Breast epithelium (tissue), 4 donors: ENCODE measurements at regions not wholly inside any gene's neighbourhood (a gene's known extent, or its start where the extent isn't known, plus 50 kb on each side); places are given as distances from the start of the nearest gene placed in this dataset.

Source experiments
- DNase-seq, 2 donors: peaks; one replicate each; pipeline ENCODE4 v3.0.0-alpha.2; 2019; ENCODE audit warnings: low spot score in 2 of 2
- H3K27ac ChIP-seq, 2 donors: fragments of 200-600 bp; sonication (generic) in 1 of 2; one replicate each; pipeline ENCODE4 v1.5.1; 2016 to 2019; ENCODE audit warnings: mild to moderate bottlenecking in 1 of 2
- H3K27me3 ChIP-seq, 2 donors: fragments of 200-600 bp; sonication (generic) in 1 of 2; one replicate each; pipeline versions ENCODE4 v1.5.1 to v1.6.0; 2017 to 2019; ENCODE audit warnings: control low read depth in 1 of 2, mild to moderate bottlenecking in 1 of 2
- H3K36me3 ChIP-seq: fragments of 200-600 bp; one replicate; pipeline ENCODE4 v1.5.1; 2019
- H3K4me1 ChIP-seq, 2 donors: fragments of 200-600 bp; sonication (generic); one replicate each; pipeline ENCODE4 v1.5.1; 2016 to 2019; ENCODE audit warnings: control low read depth in 1 of 2
- H3K4me3 ChIP-seq, 3 donors: fragments of 200-600 bp; sonication (generic); 1 replicate in 2 of 3; 2 replicates in 1 of 3; pipeline ENCODE4 v1.5.1; 2016 to 2019; ENCODE audit warnings: mild to moderate bottlenecking in 3 of 3, moderate library complexity in 2 of 3
- H3K9me3 ChIP-seq, 2 donors: fragments of 200-600 bp; sonication (generic) in 1 of 2; one replicate each; pipeline ENCODE4 v1.5.1; 2016 to 2019; ENCODE audit warnings: control low read depth in 1 of 2
- CTCF ChIP-seq, 3 donors: fragments of 450-650 bp; IDR thresholded peaks; one replicate each; pipeline ENCODE4 v1.5.1; 2016 to 2017; ENCODE audit warnings: antibody characterized with exemption in 3 of 3, mild to moderate bottlenecking in 3 of 3, moderate library complexity in 3 of 3
- POLR2A ChIP-seq: fragments of 450-650 bp; IDR thresholded peaks from one replicate; pipeline ENCODE4 v1.6.1; 2016; ENCODE audit warnings: antibody characterized with exemption, mild to moderate bottlenecking, moderate library complexity
- POLR2AphosphoS5 ChIP-seq, 3 donors: sonication (generic); formaldehyde crosslinking; IDR thresholded peaks; one replicate each; pipeline ENCODE4 v1.6.1; 2017; ENCODE audit warnings: antibody characterized with exemption in 3 of 3
- intact Hi-C: fragments of 100-400 bp; cut with DNase I; formaldehyde crosslinking; loops from one replicate; pipeline ENCODE4 v1.15.1; 2023; ENCODE audit warnings: low total_unique reads

- peaks cover 0 to 13% of the 10 kb centered on the region in 2 donors for H3K27me3 ChIP-seq
- intact Hi-C loops: no loop called here
- peaks cover 0 to 1% of the 10 kb centered on the region in 2 donors for H3K9me3 ChIP-seq
- no peak overlapping the region for H3K27ac ChIP-seq
- no peak overlapping the region for H3K4me3 ChIP-seq
- H3K36me3 ChIP-seq: no peaks in the 10 kb centered on the region
- DNase-seq: no peak
- no peaks in the 10 kb centered on the region for H3K4me1 ChIP-seq
- no peak for TF ChIP-seq POLR2AphosphoS5 (IDR thresholded peaks at IDR 0.05)
- no peak for TF ChIP-seq POLR2A
- TF ChIP-seq CTCF (IDR thresholded peaks at IDR 0.05): no peak
Measured at GRCh38 chr22:47676685-47677084, 914.2 kb downstream of the TBC1D22A start.

DNA sequence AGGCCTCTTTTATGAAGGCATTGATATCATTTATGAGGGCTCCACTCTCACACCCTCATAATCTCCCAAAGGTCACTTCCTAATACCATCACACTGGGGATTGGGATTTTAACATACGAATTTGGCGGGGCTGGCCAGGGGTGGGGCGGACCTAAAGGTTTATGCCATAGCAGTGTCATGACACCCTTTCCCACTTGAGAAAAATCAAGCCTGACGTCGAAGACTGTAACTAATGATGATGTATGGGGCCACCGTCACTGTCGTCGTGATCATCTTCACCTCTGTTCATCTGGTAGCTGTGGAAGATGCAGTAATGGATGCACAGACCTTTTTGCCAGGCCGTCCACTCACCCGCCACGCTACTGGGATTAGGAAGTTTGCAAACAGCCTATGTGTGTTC lies 912.1 kb downstream of the TBC1D22A start:
- intact Hi-C loops: no loop called here
- Histone ChIP-seq H3K27me3 (no peaks in the 10 kb centered on the region), H3K4me3 (no peak overlapping the region), H3K27ac (no peak overlapping the region), H3K36me3 (no peaks in the 10 kb centered on the region), H3K4me1 (no peaks in the 10 kb centered on the region), H3K9me3 (no peaks in the 10 kb centered on the region)
- TF ChIP-seq CTCF (IDR thresholded peaks at IDR 0.05) (no peak), POLR2A (no peak)
- DNase-seq: no peak

- Histone ChIP-seq H3K9me3 (no peaks in the 10 kb centered on the region), H3K27me3 (no peaks in the 10 kb centered on the region), H3K36me3 (no peaks in the 10 kb centered on the region), H3K4me1 (no peaks in the 10 kb centered on the region), H3K4me3 (no peak overlapping the region), H3K27ac (no peak overlapping the region)
- TF ChIP-seq POLR2AphosphoS5 (IDR thresholded peaks at IDR 0.05) (no peak), POLR2A (no peak), CTCF (IDR thresholded peaks at IDR 0.05) (no peak)
- intact Hi-C loops: no loop called here
- no peak for DNase-seq
Measured at GRCh38 chr22:47673557-47673956, 911.1 kb downstream of the TBC1D22A start.

- no peak overlapping the region for H3K27ac ChIP-seq
- intact Hi-C loops: no loop called here
- no peaks in the 10 kb centered on the region for H3K9me3 ChIP-seq
- no peaks in the 10 kb centered on the region for H3K4me1 ChIP-seq
- DNase-seq: no peak
- no peaks in the 10 kb centered on the region for H3K27me3 ChIP-seq
- TF ChIP-seq POLR2AphosphoS5 (IDR thresholded peaks at IDR 0.05): no peak
- TF ChIP-seq CTCF (IDR thresholded peaks at IDR 0.05): no peak
- no peak for TF ChIP-seq POLR2A
- H3K36me3 ChIP-seq: no peaks in the 10 kb centered on the region
- H3K4me3 ChIP-seq: no peak overlapping the region
Measured at GRCh38 chr22:47672526-47672925, 910.1 kb downstream of the TBC1D22A start.

GRCh38 chr22:47665151-47665550 lies 902.7 kb downstream of the TBC1D22A start:
- no peak overlapping the region for H3K27ac ChIP-seq
- no peaks in the 10 kb centered on the region for H3K4me1 ChIP-seq
- no peaks in the 10 kb centered on the region for H3K27me3 ChIP-seq
- no peak for DNase-seq
- TF ChIP-seq POLR2AphosphoS5 (IDR thresholded peaks at IDR 0.05) (no peak), CTCF (IDR thresholded peaks at IDR 0.05) (no peak), POLR2A (no peak)
- H3K4me3 ChIP-seq: no peak overlapping the region
- no peaks in the 10 kb centered on the region for H3K36me3 ChIP-seq
- intact Hi-C loops: no loop called here
- peaks cover 0 to 16% of the 10 kb centered on the region in 2 donors for H3K9me3 ChIP-seq
